GM03348 (cell line): ENCODE measurements at regions not wholly inside any gene's neighbourhood (a gene's known extent, or its start where the extent isn't known, plus 50 kb on each side); places are given as distances from the start of the nearest gene placed in this dataset.
A peak's percentile ranks its signal among the peaks of the same experiment; 100 is the strongest.
"Not testable (repeated sequence)": the region's sequence is repeated elsewhere in the genome, so short reads cannot be mapped to it uniquely, and the experiment has no call there.

Experiments
- DNase-seq: peaks from one replicate; pipeline ENCODE4 v3.0.0; 2012; ENCODE audit warnings: low spot score

DNA sequence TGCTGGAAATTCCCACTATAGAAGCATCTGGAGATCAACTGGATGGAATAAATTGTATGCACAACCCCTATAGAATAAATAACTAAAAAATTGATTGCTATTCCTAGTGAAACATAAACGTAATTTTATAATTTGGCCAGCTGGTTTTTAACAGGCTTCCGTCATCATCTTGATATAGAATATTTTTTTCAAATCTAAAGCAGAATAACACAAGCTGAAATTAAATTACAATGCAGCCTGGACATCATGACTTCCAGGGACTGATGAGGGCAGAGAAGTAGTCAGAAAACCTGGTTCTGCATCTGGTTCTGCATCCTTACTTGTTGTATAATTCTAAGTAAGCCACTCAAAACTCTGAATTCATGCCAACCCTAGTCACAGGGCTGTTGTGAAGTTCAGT, 146.1 kb downstream of the MEX3B start:
- no peak for DNase-seq

DNA sequence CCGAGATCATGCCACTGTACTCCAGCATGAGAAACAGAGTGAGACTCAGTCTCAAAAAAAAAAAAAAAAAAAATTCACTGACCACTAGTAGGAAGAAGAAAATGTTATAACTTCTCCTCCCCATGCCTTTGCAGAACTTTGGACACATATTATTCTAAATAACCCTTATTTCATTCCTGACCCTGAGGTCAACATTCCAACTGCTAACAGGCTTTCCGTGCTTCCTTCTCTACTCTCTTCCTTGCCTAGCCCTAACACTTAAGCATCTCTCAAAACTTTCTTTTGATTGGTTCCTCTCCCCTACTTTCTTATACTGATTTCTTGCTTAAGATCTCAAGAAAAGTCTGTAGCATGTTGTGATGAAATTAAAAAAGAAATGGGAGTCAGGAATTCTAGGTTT, 146.8 kb downstream of the MEX3B start:
- DNase-seq: no peak

GRCh38 chr15:81897057-81897677, 148.7 kb downstream of the MEX3B start:
- peak; percentile 60 for DNase-seq

DNA sequence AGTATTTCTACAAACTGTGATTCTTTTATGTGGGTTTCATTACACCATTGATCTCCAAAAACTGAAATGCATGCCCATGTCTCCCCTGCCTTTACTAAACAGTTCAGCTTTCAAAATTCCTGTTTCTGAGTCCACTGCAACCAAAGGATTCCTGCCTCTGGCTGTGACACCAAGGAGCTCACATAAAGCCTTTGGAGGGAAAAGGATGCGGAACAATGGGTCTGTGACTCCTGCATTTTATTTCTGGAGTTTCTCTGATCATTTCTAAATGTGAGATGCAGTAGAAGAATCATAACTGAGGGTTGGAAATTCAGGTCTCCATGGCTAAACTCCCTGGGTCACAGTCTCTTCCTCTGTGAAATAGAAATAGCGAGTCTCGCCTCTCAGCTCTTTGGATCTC, 149.5 kb downstream of the MEX3B start:
- no peak for DNase-seq

DNA sequence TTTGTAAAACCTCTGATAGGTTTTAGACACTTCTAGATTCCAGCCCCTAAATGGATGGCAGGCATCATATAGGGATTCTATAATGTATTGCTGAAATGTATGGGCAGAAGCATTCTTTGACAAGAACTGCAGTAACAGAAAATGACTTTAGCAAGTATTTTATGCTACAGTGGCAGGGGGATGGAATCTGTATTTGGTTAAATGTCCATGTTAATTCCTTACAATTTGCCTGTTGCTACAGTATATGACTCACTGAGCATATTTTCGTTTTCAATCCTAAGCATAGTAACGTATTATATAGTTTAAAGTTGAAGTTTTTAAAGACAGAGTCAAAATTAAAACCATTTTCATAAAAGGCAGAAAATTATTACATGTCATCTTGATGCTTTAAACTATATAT, 150.1 kb downstream of the MEX3B start:
- DNase-seq: no peak

DNA sequence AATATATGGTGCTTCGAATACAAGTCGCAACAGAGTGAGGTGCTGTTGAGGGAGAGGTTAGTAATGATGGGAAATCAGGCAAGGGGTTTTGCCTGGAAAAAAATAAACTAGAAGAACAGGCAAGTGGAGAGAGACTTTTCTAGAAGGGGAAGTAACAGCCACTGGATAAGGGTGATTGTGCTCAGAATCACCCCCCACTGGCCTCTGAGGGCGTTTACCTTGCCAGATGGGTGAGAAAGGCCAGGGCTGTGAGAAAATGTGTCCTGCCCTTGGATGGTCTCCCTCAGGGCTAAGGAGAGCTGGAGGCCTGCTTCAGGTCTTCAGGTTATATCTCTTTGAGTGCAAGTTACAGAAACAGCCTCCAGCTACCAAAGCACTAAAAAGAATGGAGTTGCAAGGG, 151.8 kb downstream of the MEX3B start:
- DNase-seq: no peak

DNA sequence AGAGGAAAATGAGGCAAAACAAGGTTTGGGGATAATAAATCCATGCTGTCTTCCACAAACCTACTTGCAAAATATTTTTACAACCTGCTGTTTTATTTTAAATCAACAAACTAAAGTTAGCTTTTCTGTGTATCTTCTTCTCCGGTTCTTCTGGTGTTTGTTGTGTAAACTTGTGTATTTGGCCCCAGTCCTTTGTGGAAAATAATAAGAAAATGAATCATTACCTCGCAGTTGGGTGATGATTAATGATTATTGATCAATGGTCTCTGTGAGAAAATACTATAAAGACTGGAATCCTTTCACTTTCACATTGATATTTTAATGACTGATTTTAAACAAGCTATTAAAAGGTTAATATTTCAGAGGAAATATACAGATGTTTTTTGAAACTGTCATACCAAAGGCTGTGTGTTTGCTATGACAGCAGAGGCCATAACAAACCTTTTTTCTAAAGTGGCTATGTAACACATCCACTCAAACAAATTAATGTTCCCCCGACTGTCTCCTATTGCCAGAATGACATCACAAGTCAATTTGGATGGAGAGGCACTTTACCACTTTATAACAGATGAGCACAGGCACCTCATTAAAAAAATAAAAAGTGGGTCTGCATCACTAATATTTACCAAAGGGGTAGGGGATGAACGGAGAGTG, 152.5 kb downstream of the MEX3B start:
- DNase-seq: no peak

GRCh38 chr15:81890496-81890895, 155.3 kb downstream of the MEX3B start:
- DNase-seq: no peak

DNA sequence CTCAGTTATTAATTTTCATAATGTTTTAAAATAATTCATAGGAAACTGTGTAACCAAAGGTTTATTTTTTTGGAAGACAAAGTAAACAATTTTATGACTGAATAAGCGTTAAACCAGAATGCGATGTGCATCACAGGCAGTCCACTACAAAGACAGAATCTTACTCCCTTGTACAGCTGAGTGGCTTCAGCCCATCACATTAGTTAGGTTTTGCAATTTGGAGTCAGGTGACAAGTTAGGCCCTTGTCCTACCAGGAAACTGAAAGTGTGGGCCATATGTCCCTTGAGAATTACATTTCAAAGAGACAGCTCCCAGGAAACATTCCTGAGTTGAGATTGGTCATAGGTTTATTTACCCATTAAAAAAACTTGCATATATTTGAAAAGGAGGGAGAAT, 156.3 kb downstream of the MEX3B start:
- no peak for DNase-seq

GRCh38 chr15:81888748-81889484, 156.9 kb downstream of the MEX3B start:
- DNase-seq: no peak

DNA sequence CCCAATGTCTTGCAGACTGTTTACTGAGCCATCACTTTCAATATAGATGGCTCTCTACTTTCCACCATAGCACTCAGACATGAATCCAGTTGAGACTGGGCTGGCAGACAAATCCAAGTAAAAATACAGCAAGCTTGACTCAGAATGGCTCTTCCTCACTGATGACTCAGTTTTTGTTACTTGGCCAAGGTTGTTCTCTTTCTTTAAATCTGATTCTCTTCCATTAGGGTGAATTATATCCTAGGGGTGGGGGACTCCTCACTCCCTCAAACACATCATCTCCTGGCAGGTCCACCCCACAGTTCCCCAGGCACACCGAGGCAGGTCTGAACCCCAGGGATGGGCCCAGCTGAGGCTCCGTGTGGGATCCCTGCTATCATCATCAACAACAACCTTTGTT, 157.9 kb downstream of the MEX3B start:
- peak; percentile 44 for DNase-seq

DNA sequence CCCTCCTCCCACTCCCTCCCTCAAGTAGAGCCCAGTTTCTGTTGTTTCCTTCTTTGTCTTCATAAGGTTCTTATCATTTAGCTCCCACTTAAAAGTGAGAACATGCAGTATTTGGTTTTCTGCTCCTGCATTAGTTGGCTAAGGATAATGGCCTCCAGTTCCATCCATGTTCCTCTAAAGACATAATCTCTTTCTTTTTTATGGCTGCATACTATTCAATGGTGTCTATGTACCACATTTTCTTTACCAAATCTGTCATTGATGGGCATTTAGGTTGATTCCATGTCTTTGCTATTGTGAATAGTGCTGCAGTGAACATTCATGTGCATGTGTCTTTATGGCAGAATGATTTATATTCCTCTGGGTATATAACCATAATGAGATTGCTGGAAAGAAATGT, 158.6 kb downstream of the MEX3B start:
- DNase-seq: not testable (repeated sequence)

DNA sequence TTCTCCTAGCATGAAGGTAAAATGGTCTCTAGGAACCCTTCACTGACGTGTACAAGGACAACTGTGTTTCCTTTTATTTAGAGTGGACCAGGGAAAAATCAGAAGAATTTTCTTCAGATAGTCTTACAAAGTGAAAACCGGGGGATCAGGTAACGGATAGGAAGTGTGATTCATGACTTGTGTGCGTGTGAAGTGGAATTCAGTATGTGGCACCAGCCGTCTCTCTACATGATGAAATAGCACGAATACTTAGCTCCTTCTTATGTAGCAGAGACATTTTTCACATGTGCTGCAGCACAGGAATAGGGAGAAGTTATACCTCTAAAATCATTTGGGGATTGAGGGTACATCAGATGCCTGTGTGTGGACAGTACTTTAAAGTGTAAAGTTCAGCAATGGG, 159.2 kb downstream of the MEX3B start:
- DNase-seq: no peak

DNA sequence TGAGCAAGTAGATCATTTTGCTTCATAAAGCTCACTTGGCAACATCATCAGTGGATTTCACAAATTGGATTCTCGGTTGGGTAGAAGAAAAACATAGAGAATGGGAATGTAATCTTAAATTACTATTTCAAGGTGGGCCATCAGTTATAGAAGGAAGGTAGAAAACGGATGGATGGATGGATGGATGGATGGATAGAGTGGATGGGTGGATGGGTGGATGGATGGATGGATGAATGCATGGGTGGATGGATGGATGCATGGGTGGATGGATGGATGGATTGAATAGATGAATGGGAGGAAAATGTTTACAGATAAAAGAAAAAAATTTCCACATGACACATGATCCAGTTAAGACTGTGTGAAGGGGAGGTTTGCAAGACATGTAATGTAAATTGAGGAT, 159.7 kb downstream of the MEX3B start:
- DNase-seq: no peak

GRCh38 chr15:81885135-81885534, 160.7 kb downstream of the MEX3B start:
- DNase-seq: no peak

DNA sequence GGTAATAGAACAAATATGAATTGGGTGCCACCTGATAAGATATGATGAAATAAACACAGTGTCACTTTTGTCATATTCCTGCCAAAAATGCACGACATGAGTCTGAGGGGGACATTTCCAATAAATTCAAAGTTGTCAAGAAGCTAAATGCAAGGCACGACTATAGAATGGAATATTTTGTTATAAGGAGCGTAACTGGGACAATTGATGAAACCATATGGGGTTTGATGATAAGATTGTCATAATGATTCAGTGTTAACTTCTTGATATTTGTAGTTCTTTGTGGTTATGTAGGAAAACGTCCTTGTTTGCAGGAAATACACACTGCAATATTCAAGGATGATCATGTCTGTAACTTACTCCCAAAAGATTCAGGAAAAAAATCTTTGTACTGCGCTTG, 163.3 kb downstream of the MEX3B start:
- DNase-seq: no peak

- no peak for DNase-seq
Measured at GRCh38 chr15:81880833-81881232, 165.0 kb downstream of the MEX3B start.

GRCh38 chr15:81880314-81880713, 165.5 kb downstream of the MEX3B start:
- no peak for DNase-seq

- DNase-seq: not testable (repeated sequence)
Measured at GRCh38 chr15:81875717-81876116, 170.1 kb downstream of the MEX3B start.

DNA sequence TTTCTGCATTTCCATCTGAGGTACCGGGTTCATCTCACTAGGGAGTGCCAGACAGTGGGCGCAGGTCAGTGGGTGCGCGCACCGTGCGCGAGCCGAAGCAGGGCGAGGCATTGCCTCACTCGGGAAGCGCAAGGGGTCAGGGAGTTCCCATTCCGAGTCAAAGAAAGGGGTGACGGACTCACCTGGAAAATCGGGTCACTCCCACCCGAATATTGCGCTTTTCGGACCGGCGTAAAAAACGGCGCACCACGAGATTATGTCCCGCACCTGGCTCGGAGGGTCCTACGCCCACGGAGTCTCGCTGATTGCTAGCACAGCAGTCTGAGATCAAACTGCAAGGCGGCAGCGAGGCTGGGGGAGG, 175.1 kb downstream of the MEX3B start:
- not testable (repeated sequence) for DNase-seq

- not testable (repeated sequence) for DNase-seq
Measured at GRCh38 chr15:81870062-81870745, 175.6 kb downstream of the MEX3B start.

DNA sequence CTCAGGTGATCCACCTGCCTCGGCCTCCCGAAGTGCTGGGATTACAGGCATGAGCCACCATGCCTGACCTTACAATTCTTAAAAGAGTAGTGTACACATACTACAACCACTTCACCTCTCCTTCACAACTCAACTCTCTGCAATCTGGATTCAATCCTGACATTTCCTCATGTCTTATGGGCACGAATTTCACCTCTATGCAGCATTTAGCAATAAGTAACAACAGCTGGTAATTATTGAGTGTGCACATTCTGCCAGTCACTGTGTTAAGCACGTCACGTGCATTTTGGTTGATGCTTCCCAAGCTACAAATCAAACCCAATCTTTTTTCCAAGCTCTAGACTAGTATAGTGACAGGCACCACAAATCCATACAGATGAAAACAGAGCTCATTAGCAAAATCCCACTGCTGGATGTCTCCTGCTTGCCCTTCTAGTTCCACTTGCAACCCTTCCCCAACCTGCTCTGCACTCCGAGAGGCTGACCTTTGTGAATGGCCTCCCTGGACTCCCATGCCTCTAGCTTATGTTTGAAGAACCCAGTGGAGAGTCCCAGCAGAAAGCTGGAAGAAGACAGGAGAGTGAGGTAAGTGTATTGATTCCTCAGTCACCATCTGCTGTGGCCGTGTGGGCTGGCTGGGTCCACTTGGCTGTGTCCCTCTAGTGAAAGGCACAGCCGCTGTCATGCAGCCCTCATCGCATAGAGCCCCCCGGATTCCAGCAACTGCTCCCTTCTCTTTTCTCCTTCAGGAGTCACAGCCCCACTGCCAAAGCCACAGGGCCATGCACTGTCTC, 176.5 kb downstream of the MEX3B start:
- no peak for DNase-seq
